HG02973 (cell line): ENCODE measurements at regions not wholly inside any gene's neighbourhood (a gene's known extent, or its start where the extent isn't known, plus 50 kb on each side); places are given as distances from the start of the nearest gene placed in this dataset.

Experiments used
- ATAC-seq: cut with Tn5 transposase; IDR thresholded peaks from one replicate; pipeline ENCODE4 v1.9.1; 2021; ENCODE audit warnings: moderate library complexity; ENCODE audit not compliant: unreplicated experiment

DNA sequence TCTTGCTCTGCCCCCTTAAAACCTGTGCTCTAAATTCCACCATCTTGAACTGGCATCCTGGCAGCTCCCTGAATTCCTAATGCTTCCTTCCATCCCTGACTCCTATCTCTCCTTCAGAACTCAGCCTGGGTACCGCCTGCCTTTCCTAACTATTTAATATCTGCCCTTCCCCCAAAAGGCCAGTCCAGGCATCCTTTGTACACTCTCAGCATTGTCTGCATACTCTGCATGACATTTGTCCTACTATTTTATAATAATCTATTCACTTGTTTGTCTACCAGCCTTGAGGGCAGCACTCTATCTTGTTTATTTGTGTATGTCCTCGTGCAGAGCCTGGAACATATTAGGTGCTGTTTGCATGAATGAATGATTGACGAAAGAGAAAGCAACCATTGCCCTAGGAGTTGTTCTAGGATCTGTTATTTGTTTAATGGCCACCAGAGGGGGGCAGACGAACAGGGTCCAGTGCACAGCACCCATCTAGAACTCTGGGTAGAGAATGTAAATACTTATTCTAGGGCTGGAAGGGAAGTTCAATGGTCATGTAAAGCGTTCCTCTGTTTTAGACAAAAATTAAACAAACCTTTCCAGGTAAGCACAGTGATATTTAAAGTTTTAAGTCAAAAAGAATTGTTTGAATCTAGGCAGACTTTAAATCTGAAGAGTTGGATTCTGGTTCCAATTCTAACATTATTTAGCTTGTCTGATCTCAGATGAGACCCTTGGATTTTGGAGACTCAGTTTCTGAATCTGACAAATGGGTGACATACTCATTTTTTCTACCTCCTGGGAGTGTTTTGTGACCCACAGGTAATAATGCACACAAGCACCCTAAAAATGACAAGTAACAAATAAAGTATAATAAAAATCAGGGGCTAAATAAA lies 125.8 kb upstream of the GALNT15 start:
- ATAC-seq, result peak; percentile 95

DNA sequence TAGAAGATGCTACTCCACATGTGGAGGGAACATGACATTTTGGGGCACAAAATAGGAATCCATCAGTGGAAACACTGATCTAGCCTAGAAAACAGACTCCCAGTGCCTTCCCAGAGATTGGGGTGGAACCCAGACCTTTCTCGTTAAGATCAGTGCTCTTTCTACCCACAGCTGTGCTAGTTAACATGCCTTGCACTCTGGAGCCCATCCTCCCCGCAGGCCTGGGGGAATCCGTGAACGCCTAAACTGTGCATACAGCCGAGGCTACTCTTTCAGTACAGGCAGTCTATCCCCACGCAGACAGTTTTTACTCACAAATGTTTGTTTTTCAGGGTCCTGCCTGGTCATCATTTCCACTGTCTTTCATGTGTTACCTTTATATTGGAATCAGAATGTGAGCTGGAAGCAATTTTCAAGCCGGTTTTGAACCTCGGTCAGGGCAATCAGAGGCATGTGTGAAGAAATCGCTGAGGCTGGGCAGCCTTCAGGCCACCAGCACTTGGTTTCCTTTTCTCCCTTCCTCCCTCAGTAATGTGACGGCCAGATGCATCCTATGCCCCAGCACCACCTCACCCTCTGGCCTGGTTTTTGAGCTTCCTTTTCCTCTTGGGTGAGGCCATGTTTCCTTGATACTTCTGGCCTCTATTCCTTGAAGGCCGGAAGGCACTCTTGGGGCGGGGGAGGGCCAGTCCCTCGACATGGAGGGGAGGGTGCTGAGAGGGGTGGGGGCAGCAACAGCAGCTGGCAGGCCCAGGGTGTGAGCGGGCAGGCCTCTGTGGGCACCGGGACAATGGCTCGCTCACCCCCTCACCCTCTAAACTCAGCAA lies 123.6 kb upstream of the GALNT15 start:
- ATAC-seq, result no peak

DNA sequence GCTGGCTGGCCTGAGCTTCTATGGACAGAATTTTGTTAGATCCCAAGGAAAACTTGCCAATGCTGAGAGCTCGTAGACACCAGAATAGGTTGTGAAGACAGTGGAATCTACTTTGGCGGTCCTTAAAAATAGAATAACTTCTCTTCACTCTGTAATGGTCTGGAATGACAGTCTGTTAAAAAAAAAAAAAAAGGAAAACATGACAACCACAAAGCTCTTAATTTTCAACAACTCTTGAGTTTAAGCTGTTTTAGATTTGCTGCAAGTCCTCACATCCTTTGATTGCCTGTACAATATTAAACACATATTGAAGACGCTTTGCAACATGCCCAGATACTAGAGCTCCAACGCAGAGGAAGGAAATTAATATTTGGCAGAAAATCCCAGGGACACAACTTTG lies 122.8 kb upstream of the GALNT15 start:
- no peak for ATAC-seq

DNA sequence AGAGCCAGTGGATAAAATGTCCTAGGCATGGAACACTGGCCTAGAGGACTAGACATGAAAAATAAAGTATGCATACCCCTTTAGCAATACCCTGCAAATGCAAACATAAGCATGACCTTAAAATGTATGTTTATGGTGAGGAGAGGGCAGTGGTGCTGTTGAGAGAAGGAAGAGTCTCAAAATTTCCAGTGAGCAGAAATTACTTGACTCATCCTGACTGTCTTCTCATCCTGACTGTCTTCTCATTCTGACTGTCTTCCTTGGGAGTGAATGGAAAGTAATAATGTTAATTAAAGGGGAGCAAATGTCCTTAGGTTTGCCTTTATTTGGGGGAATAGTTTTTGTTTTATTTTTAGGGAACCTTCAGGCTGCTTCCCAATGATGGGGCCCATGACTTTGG lies 121.5 kb upstream of the GALNT15 start:
- ATAC-seq, result no peak

DNA sequence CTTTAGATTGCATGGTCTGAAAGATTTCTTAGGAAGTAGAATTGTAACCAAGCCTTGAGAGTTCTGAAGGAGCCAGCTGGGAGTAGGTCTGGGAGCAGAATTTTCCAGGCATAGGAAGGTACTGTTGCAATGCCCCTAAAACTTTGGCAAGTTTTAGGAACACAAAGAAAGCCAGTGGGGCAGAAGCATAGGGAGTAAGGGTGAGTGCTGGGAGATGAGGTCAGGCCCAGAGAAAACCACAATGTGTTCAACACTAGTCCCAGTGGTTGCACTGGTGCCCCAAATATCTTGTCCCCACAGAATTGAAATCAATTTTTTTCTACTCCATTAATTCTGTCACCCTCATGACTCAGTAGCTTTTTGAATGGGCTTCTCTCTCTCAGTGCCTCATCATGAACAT lies 120.7 kb upstream of the GALNT15 start:
- ATAC-seq, result no peak

DNA sequence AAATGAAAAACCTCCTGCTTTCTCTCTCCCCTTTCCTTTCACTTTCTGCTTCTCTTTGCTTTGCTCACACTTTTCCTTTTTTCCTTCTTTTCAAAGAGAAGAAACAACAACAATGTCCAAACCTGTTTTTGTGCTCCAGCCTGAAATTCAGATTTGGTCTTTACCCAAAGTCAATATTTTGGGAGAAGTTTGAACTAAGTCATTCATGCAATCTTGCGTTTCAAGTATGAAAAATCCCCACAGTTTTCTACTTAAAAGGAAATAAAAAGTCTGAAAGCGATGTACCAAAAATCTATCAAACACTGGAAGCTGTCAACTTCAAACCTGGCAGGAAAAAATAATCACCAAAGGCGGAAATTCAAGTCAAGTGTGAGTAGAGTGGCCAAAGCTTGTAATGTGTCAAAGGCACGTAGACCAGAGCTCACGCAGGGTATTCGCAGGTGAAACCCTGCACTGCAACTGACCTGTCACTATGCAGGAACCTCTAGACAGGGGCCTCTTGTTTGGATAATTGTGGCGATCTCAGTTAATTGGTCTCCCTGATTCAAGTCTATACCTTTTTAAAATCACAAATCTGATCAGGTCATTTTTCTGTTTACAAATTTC lies 118.8 kb upstream of the GALNT15 start:
- ATAC-seq, result no peak

DNA sequence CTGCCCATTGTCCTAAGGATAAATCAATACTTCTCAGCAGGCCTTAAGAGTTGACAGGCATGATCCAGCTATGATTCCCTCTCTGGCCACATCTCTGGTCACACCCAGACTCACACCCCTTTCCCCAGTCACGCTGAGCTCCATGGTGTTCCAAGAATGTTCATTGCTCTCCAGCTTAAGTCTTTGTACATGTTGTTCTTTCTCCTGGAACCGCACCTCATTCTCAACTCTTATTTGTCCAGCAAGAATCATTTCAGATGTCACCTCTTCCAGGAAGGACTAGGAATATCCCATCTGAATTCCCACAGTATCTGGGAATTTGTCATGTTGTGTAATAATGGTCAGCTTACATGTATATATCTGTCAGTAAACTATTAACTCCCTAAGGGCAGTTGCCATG lies 118.3 kb upstream of the GALNT15 start:
- ATAC-seq, result no peak

DNA sequence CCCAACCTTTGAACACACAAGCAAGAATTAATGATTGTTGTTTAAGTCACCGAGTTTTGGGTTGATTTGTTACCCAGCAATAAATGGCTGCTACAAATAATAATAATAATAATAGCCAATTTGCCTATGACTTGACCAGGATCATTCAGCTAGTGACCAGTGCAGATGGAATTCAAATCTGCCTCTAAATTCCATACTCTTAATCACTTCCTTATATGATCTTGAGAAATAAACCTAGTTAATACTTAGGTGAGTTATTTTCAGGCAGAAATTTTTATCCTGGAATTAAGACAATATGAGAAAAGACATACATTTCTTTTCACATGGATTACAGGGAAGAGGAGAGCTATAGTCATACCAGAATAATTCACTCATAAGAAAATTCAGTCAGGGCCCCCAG lies 116.0 kb upstream of the GALNT15 start:
- no peak for ATAC-seq

DNA sequence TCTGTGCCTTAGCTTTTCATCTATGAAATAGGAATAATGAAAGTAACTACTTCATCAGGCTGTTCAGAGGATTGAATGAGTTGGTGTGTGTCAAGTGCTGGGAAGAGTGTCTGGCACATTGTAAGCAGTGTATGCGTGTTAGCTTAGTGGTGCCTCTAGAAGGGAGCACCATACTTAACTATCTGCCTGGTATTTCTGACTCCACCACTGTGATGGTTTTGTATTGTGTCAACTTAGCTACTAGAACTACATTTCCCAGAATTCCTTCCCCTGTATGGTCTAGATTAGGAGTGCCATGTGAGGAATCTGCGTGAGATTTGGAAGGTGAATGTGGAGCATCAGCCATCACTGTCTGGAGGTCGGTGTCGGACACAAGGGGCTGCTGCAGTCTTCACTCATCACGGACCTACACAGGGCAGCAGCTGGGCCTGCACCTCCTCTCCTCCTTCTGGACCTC lies 115.4 kb upstream of the GALNT15 start:
- no peak for ATAC-seq

DNA sequence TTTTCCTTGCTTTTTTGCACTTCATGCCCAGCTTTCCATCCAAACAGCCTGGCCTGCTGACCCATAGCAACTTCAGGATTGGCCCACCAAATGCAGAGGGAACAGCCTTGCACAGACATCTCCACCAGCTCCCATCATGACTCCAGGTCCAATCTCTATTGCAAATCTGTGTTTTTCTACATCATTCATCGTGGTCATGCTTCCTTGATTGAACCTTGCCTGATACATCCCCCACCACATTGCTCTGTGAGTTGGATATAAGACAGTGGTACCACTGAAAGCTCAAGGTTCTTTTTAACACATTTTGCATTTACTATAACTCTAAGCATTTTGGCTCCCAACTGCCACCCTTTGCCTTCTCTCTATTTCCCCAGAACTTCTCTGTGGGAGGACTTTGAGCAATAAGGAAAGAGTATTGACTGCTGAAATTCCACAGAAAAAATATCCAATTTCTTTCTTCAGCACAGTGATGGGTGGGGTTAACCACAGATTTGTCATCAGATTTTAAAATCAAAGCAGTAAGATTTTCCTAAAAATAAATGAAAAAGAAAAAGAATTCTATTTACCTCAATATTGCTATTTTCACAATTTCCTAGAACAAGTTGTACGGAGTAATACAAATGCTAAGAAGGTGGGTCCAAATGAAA lies 114.6 kb upstream of the GALNT15 start:
- ATAC-seq, result no peak

DNA sequence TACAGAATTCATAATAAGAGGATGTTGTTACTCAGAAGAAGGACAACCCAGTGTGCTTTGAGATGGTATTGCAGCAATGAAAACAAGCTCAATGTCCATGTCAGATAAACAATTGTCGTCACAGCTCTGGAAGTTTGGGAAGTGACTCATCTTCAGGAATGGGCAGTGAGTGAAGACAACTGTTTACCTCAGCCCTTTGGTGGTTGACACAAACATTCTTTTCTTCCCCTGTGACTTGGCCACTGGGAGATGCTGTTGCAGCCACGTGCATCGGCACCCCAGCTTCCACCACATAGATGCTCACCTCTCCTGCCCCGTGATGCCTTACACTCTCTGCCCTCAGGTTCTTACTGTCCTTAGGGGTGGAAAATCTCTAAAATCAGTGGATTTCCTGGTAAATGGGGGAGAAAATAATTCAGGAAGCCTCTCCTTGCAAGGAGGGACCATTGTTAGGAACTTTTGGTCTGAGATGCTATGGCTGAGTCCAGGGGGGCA lies 114.1 kb upstream of the GALNT15 start:
- ATAC-seq, result no peak

DNA sequence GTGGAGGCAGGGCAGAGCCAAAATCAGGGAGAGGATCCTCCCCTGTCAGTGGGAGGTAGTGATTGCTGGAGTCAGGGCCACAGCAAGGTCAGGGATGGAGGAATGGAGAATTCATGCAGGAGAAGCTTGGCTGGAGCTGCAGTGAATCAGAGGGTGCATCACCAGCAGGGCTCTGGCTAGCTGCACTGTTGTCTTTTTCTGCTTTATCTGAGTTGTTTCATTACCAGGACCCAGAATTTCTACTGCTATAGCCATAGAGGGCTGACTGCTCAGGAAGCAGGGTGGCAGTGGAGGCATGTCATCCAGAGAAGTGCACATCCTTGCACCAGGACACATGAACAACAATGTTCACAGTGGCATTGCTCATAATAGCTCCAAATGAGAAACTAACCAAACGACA lies 113.5 kb upstream of the GALNT15 start:
- ATAC-seq, result no peak

DNA sequence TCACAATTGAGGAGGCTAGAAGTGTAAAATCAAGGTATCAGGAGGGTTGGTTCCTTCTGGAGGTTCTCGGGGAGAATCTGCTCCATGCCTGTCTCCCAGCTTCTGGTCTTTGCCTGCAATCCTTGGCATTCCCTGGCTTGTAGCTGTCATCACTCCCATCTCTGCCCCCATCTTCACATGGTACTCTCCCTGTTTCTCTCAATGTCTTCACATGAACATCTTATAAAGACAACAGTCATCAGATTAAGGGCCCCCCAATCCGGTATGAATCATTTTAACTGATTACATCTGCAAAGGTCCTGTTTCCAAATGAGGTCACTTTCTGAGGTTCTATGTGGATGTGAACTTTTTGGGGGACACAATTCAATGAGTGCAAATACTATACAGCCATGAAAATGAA lies 113.0 kb upstream of the GALNT15 start:
- no peak for ATAC-seq

DNA sequence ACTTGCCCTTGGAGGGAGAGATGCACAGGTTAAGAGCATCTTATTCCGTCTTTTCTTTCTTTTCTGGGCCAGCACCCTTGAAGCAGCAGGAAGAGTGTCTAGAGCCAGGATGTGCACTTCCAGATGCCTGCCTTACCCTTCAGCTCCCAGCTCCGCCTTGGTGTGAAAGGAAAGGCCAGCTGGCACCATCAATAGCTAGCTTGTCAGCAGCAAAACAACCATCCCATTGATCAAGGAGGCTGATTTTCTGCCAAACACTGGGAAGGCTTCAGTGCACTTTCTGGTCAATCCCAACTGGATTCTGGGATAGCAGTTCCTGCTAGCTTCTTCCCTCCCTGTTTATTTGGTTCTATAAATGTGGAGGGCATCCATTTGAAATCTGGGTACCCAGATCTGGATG lies 110.9 kb upstream of the GALNT15 start:
- ATAC-seq, result no peak

DNA sequence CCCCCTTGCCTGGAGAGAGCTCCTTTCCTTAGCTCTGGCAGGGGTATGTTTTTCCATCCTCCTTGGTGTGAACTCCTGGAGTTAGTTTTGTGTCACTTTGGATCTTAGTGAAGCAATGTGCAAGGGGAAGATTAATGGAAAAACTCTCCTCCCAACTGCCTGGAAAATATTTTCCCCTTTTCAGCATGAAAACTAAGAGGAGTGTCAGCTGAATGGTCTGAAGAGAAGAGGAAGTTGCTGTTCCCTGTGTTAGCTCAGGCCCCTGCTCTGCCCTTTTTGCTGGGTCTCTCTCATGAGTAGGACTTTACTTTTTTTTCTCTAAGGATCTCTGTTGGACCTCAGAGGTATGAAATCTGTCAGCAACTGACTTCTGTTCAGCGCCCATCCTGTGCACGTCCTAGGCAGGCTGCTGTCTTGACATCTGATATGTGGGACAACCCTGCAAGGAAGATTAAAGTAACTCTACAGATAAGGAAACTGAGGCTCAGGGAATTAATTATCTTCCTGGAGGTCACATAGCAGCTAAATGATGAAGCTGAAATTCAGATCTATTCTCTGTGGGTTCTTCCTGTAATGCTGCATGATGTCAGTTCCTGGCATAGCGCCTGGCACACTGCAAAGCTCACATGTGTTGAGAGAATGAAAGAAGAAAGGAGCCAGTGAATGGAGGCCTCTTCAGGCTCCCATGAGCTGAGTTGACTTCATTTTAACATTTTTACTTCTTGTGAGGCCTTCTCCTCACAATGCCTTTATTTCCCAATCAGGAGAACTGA lies 109.7 kb upstream of the GALNT15 start:
- no peak for ATAC-seq

DNA sequence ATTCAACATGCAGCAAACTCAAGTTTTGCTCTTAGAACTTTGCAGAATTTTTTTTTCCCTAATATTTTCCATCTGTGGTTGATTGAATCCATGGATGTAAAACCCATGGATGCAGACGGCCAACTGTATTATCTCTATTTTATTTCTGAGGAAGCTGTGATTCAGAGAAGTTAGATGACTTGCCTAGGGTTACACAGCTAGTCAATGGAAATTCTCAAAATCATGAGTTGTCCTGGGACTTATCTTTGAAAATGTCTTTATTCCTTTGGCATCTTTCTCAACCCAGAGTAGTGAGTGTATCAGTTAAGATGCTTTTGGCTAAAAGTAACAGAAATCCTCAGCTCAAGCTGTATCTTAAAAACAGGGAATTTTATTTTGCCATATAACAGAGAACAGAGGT lies 107.9 kb upstream of the GALNT15 start:
- ATAC-seq, result no peak

DNA sequence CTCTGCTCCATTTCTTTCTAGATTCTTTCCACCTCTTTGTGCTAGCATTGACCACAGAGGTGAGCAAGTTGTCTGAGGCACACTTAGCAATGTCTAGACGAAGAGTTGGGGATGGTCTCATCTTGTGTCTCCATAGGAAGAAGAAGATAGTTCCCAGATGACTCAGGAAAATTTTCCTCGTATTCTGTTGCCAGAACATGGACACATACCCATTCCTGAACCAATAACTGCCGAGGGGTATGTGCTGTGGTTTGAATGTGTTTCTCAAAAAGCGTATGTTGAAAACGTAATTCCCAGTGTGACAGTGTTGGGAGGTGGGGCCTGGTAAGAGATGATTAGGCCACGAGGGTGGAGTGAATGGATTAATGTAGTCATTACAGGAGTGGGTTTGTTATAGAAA lies 107.5 kb upstream of the GALNT15 start:
- ATAC-seq, result no peak

DNA sequence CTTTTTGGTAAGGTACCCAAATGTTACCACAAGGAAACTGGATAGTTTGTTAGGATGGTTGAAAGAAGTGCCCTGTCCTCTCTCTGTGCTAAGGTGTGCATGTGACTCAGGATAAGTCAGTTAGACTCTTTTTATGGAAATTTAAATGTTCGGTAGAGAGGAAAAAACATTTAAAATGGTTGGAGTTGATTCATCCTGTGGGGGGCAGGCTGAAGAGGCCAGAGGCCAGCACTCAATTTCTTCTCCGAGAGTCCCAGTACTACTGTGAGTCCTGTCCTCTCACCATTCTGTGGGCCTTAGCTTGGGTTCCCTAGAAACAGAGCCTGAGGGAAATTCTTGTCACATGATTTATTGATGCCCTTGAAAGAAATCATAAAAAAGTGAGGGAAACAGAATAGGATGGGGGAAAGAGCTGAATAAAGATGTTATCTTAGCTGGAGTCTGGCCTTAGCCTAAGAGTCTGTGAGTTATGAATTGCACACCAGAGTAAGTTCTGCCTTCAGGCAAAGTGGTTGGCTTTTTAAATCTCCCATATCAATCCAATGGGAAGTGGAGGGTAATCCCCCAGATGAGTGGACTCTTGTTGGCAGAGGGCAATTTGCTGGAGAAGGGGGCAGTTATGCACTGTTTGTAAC lies 106.5 kb upstream of the GALNT15 start:
- no peak for ATAC-seq

DNA sequence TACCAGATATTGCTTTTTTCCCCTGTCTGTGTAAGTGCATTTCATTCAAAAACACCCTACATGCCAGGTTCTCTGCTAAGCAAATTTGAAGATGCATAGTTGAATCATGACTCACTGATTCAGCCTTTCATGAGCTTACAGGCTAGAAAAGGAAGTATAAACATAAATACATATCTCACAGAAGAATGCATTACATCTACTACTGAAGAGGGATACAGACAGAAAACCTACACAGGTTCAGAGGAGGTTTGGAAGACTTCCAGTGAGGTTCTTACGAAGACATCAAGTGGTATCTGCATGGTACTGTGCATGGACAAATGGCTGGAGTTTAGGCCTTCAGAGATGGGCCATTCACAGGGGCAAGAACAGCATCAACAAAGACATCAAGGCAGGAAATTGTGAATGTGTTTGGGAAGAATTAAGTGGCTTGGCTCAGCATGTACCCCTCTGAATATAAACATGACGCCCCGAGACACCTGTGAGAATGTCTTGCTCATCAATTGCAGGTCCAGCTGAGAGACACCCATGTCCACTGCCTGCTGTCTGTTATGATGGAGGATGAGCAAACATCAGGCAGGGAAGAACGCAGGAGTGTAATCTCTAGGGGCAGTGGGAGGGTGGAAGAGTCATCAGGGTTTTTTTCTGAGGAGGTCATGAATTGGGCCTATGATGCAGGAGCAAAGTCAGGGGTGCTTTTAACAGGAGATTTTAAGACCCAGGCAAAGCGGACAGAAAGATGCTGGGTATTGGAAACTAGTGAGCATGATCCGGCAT lies 105.1 kb upstream of the GALNT15 start:
- no peak for ATAC-seq
